ENCODE measurements at regions not wholly inside any gene's neighbourhood (a gene's known extent, or its start where the extent isn't known, plus 50 kb on each side); places are given as distances from the start of the nearest gene placed in this dataset.
"Not testable (repeated sequence)": the region's sequence is repeated elsewhere in the genome, so short reads cannot be mapped to it uniquely, and the experiment has no call there.

GRCh38 chr3:20484126-20484525 is 298.1 kb upstream of the SGO1 start:
- Histone ChIP-seq H3K9me3 (peaks cover 6% of the 10 kb centered on the region), H3K4me3 (no peak overlapping the region), H3K36me3 (no peaks in the 10 kb centered on the region), H3K4me1 (peaks cover under 1% of the 10 kb centered on the region), H3K27ac (no peak overlapping the region), H3K27me3 (no peaks in the 10 kb centered on the region)
- no peak for DNase-seq (ENCODE audit: extremely low spot score in 2 of 2)
- intact Hi-C loops (cut with DNase I): no loop called here
- TF ChIP-seq POLR2AphosphoS5 (IDR thresholded peaks at IDR 0.05; ENCODE audit: insufficient read depth in 1 of 2, low read depth in 1 of 2): no peak
- TF ChIP-seq POLR2A (IDR thresholded peaks at IDR 0.05): no peak
- TF ChIP-seq CTCF (IDR thresholded peaks at IDR 0.05): no peak

- TF ChIP-seq POLR2AphosphoS5 (IDR thresholded peaks at IDR 0.05; ENCODE audit: insufficient read depth in 1 of 2, low read depth in 1 of 2) (no peak), CTCF (IDR thresholded peaks at IDR 0.05) (no peak), POLR2A (IDR thresholded peaks at IDR 0.05) (no peak)
- Histone ChIP-seq H3K36me3 (no peaks in the 10 kb centered on the region), H3K9me3 (peaks cover 6% of the 10 kb centered on the region), H3K4me1 (peaks cover 4% of the 10 kb centered on the region), H3K27ac (no peak overlapping the region), H3K27me3 (no peaks in the 10 kb centered on the region), H3K4me3 (no peak overlapping the region)
- intact Hi-C loops (cut with DNase I): no loop called here
- DNase-seq (ENCODE audit: extremely low spot score in 2 of 2): no peak
Observed at GRCh38 chr3:20482350-20482749, 296.3 kb upstream of the SGO1 start.

- intact Hi-C loops (cut with DNase I): no loop called here
- H3K4me1 ChIP-seq: peaks cover 4% of the 10 kb centered on the region
- no peak for DNase-seq (ENCODE audit: extremely low spot score in 2 of 2)
- no peak for TF ChIP-seq POLR2AphosphoS5 (IDR thresholded peaks at IDR 0.05; ENCODE audit: insufficient read depth in 1 of 2, low read depth in 1 of 2)
- no peak for TF ChIP-seq POLR2A (IDR thresholded peaks at IDR 0.05)
- TF ChIP-seq CTCF (IDR thresholded peaks at IDR 0.05): no peak
- peaks cover 6% of the 10 kb centered on the region for H3K9me3 ChIP-seq
- H3K27ac ChIP-seq: no peak overlapping the region
- H3K36me3 ChIP-seq: no peaks in the 10 kb centered on the region
- H3K27me3 ChIP-seq: no peaks in the 10 kb centered on the region
- no peak overlapping the region for H3K4me3 ChIP-seq
Observed at GRCh38 chr3:20480786-20481365, 294.9 kb upstream of the SGO1 start.

GRCh38 chr3:20478436-20478835 is 292.4 kb upstream of the SGO1 start:
- Histone ChIP-seq H3K36me3 (no peaks in the 10 kb centered on the region), H3K4me1 (peaks cover 4% of the 10 kb centered on the region), H3K27ac (no peak overlapping the region), H3K9me3 (no peaks in the 10 kb centered on the region), H3K4me3 (no peak overlapping the region), H3K27me3 (no peaks in the 10 kb centered on the region)
- TF ChIP-seq POLR2A (IDR thresholded peaks at IDR 0.05) (no peak), POLR2AphosphoS5 (IDR thresholded peaks at IDR 0.05; ENCODE audit: insufficient read depth in 1 of 2, low read depth in 1 of 2) (no peak), CTCF (IDR thresholded peaks at IDR 0.05) (no peak)
- DNase-seq (ENCODE audit: extremely low spot score in 2 of 2): no peak
- intact Hi-C loops (cut with DNase I): no loop called here

- H3K4me3 ChIP-seq; intact Hi-C loops (cut with DNase I); DNase-seq (ENCODE audit: extremely low spot score in 2 of 2); H3K36me3 ChIP-seq; H3K27me3 ChIP-seq; H3K4me1 ChIP-seq; H3K9me3 ChIP-seq; H3K27ac ChIP-seq: not testable (repeated sequence)
Observed at GRCh38 chr3:20464237-20464636, 278.2 kb upstream of the SGO1 start.

Measured in vagina (tissue), 2 donors.